Heart left ventricle (tissue), 13 donors: ENCODE measurements at regions not wholly inside any gene's neighbourhood (a gene's known extent, or its start where the extent isn't known, plus 50 kb on each side); places are given as distances from the start of the nearest gene placed in this dataset.

Source experiments
- CTCF ChIP-seq, 12 donors: fragments of 200-600 bp; sonication (generic) in 4 of 12; IDR thresholded peaks; one replicate each; pipeline versions ENCODE4 v1.5.0 to v1.8.0; 2018 to 2022; ENCODE audit warnings: antibody characterized with exemption in 12 of 12, mild to moderate bottlenecking in 5 of 12
- POLR2A ChIP-seq, 2 donors: fragments of 450-650 bp; IDR thresholded peaks; one replicate each; pipeline ENCODE4 v1.6.1; 2017; ENCODE audit warnings: antibody characterized with exemption in 2 of 2, mild to moderate bottlenecking in 2 of 2, moderate library complexity in 2 of 2
- donor health status: ischemic (EF 13 %, LVEDD 7.1; RV severe dilation, severe dysfunction).
- donor health status: DM: no; HTN: yes; CAD: no.
- donor health status: DM: no; HTN: no; CAD: no.
- donor health status: ischemic (EF 25% LVEDD 6.9; RV normal size, moderate dysfunction).
- donor health status: ischemic (EF 25% LVEDD 5.7; RV mildly dilated, moderate dysfunction).
- donor health status: ischemic (EF 35%, LVEDD 5.7; RV mildly dilated, moderate dysfunction).
- donor health status: nonischemic (EF 11% LVEDD 7.7; RV severe dilation, severe dysfunction).
- donor health status: DM: yes; HTN: yes; CAD: no.
- donor health status: PGD.
- donor health status: ischemic (EF 29% LVEDD 5.4; RV normal size, mild dysfunction).
- donor health status: nonischemic (EF 23%, LVEDD 6.1; RV moderate dilation, normal function).

- no peak for TF ChIP-seq POLR2A (IDR thresholded peaks at IDR 0.05)
- no peak for TF ChIP-seq CTCF (IDR thresholded peaks at IDR 0.05)
Observed at GRCh38 chr18:7291046-7291445, 60.2 kb downstream of the LRRC30 start.
